Glutamatergic neuron (in vitro differentiated cells): ENCODE measurements at regions not wholly inside any gene's neighbourhood (a gene's known extent, or its start where the extent isn't known, plus 50 kb on each side); places are given as distances from the start of the nearest gene placed in this dataset.
"Not testable (repeated sequence)": the region's sequence is repeated elsewhere in the genome, so short reads cannot be mapped to it uniquely, and the experiment has no call there.

ENCODE experiments used
- DNase-seq: peaks from one replicate; pipeline ENCODE4 v3.0.0; 2022
- H3K27ac Mint-ChIP-seq: one replicate; pipeline ENCODE4 v1.8.0; 2020; ENCODE audit warnings: mild to moderate bottlenecking, mixed read lengths, inconsistent platforms; ENCODE audit not compliant: unreplicated experiment
- H3K27me3 Mint-ChIP-seq: one replicate; pipeline ENCODE4 v1.8.0; 2020; ENCODE audit warnings: mild to moderate bottlenecking, moderate library complexity, mixed read lengths, inconsistent platforms; ENCODE audit not compliant: unreplicated experiment
- H3K36me3 Mint-ChIP-seq: one replicate; pipeline ENCODE4 v1.8.0; 2020; ENCODE audit warnings: mild to moderate bottlenecking, mixed read lengths, inconsistent platforms; ENCODE audit not compliant: unreplicated experiment
- H3K4me1 Mint-ChIP-seq: one replicate; pipeline ENCODE4 v1.8.0; 2020; ENCODE audit warnings: mild to moderate bottlenecking, low read depth, mixed read lengths, inconsistent platforms; ENCODE audit not compliant: unreplicated experiment
- H3K4me3 Mint-ChIP-seq: one replicate; pipeline ENCODE4 v1.8.0; 2020; ENCODE audit warnings: mild to moderate bottlenecking, mixed read lengths, inconsistent platforms; ENCODE audit not compliant: unreplicated experiment
- H3K9me3 Mint-ChIP-seq: one replicate; pipeline ENCODE4 v1.8.0; 2020; ENCODE audit warnings: mild to moderate bottlenecking, moderate library complexity, mixed read lengths, inconsistent platforms; ENCODE audit not compliant: unreplicated experiment
- TF ChIP-seq, protein P1 (sequence below): fragments of 200-600 bp; sonication (generic); IDR thresholded peaks from one replicate; pipeline ENCODE4 v1.5.0; 2021; ENCODE audit not compliant: partially characterized antibody, unreplicated experiment

DNA sequence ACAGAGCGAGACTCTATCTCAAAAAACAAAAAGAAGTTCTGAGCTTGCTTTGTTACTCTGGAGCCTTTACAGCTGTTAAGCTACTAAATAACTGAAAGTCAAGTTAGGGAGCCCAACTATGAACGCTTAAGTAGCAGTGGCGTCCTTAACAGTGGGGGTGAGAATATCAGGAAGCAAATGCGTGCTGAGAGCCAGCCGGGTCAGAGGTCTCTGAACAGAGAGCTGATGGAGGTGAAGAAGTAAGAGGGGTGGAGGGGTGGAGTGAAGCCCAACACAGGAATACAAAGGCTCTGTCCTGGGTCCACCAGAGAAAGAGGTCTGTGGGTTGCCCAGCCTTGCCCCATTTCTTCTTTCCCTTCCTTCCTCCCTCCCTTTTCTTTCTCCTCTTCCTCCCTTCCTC lies 104.1 kb upstream of the GATA6 start:
- Mint-ChIP-seq H3K4me3 (no peak overlapping the region), H3K27me3 (peaks cover 3% of the 10 kb centered on the region), H3K36me3 (no peaks in the 10 kb centered on the region), H3K27ac (no peak overlapping the region), H3K9me3 (no peaks in the 10 kb centered on the region), H3K4me1 (peaks cover 5% of the 10 kb centered on the region)
- TF ChIP-seq, protein P1, sequence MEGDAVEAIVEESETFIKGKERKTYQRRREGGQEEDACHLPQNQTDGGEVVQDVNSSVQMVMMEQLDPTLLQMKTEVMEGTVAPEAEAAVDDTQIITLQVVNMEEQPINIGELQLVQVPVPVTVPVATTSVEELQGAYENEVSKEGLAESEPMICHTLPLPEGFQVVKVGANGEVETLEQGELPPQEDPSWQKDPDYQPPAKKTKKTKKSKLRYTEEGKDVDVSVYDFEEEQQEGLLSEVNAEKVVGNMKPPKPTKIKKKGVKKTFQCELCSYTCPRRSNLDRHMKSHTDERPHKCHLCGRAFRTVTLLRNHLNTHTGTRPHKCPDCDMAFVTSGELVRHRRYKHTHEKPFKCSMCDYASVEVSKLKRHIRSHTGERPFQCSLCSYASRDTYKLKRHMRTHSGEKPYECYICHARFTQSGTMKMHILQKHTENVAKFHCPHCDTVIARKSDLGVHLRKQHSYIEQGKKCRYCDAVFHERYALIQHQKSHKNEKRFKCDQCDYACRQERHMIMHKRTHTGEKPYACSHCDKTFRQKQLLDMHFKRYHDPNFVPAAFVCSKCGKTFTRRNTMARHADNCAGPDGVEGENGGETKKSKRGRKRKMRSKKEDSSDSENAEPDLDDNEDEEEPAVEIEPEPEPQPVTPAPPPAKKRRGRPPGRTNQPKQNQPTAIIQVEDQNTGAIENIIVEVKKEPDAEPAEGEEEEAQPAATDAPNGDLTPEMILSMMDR = no peak
- DNase-seq = no peak

DNA sequence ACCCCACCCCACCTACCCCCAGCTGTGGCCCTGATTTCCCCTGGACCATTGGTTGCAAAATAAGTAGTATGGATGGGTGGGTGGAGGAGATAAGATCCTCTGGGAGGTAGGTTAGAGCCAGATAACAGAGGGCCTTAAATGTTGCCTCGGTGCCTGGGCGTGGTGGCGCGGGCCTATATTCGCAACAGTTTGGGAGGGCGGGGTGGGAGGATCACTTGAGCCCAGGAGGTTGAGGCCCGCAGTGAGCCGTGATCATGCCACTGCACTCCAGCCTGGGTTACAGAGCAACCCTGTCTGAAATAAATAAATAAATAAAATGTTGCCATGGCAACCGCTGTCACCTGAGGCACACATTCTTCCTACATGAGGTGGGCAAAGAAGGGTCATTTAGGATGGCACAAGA lies 103.3 kb upstream of the GATA6 start:
- DNase-seq = no peak
- Mint-ChIP-seq H3K4me1 (peaks cover 5% of the 10 kb centered on the region), H3K27me3 (peaks cover 3% of the 10 kb centered on the region), H3K36me3 (no peaks in the 10 kb centered on the region), H3K4me3 (no peak overlapping the region), H3K9me3 (no peaks in the 10 kb centered on the region), H3K27ac (no peak overlapping the region)
- TF ChIP-seq, protein P1 = no peak

DNA sequence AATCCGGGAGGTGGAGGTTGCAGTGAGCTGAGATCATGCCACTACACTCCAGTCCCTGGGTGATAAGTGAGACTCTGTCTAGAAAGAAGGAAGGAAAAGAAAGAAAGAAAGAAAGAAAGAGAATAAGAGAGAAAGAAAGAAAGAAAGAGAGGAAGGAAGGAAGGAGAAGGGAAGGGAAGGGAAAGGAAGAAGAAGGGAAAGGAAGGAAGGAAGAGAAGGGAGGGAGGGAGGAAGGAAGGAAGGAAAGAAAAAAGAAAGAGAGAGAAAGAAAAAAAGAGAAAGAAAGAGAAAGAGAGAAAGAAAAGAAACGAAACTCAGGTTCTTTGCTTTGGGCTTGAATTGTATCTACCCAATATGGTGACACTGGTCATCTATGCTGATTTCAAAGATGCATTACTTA lies 102.3 kb upstream of the GATA6 start:
- DNase-seq = no peak
- H3K27ac Mint-ChIP-seq = no peak overlapping the region
- H3K36me3 Mint-ChIP-seq = no peaks in the 10 kb centered on the region
- no peaks in the 10 kb centered on the region for H3K9me3 Mint-ChIP-seq
- no peak overlapping the region for H3K4me3 Mint-ChIP-seq
- H3K27me3 Mint-ChIP-seq = peaks cover 3% of the 10 kb centered on the region
- H3K4me1 Mint-ChIP-seq = peaks cover 5% of the 10 kb centered on the region
- TF ChIP-seq, protein P1 = no peak

DNA sequence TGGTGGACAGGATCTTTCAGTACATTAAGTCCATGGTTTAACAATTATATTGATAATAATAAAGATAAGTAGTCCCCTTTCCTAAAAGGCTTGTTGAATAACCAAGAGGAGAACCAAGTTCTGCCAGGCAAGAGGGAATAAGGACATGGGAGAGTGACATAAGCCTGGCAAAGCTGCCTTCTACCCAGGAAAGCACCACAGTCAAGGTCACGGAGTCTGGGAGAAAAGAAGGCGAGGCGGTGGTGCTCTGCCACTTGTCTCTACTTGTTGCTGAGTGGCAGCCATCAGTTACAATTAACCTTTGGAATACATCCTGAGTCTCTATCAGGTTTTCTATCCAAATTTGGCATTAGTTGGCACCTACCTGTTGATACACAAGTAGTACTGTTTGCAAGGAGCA lies 101.7 kb upstream of the GATA6 start:
- peaks cover 5% of the 10 kb centered on the region for H3K4me1 Mint-ChIP-seq
- H3K9me3 Mint-ChIP-seq = no peaks in the 10 kb centered on the region
- no peak overlapping the region for H3K27ac Mint-ChIP-seq
- TF ChIP-seq, protein P1 = no peak
- peaks cover 6% of the 10 kb centered on the region for H3K27me3 Mint-ChIP-seq
- no peak overlapping the region for H3K4me3 Mint-ChIP-seq
- no peaks in the 10 kb centered on the region for H3K36me3 Mint-ChIP-seq
- no peak for DNase-seq

DNA sequence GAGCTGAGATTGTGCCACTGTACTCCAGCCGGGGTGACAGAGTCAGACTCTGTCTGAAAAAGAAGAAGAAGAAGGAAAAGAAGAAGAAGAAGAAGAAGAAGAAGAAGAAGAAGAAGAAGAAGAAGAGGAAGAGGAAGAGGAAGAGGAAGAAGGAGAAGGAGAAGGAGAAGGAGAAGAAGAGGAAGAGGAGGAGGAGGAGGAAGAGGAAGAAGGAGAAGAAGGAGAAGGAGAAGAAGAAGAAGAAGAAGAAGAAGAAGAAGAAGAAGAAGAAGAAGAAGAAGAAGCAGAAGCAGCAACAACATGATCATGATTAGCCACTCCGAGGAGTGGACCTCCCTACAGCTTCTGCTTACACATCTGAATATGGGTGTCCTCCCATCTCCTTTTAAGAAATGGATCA lies 100.6 kb upstream of the GATA6 start:
- H3K4me1 Mint-ChIP-seq, H3K4me3 Mint-ChIP-seq, H3K27ac Mint-ChIP-seq: not testable (repeated sequence)

DNA sequence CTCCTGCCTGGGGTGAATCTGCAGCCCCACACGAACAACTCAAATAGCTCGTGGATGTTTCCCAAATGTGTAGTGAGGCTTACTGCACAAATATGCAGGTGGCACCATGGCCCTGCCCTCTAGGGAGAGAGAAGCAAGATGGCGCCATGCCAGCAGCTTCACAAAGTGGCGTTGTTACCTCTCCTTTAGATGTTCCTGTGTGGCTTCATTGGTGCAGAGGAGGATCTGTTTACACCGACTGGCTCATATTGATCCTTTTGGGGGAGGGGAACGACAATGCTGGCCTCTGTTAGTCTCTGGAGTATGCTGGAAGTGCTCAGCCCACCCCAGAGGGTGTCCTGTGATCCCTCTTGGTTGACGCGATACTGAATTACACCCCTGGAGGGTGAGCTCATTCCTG lies 99.5 kb upstream of the GATA6 start:
- DNase-seq = no peak
- TF ChIP-seq, protein P1 = no peak
- Mint-ChIP-seq H3K36me3 (no peaks in the 10 kb centered on the region), H3K9me3 (no peaks in the 10 kb centered on the region), H3K27ac (no peak overlapping the region), H3K4me1 (peaks cover 5% of the 10 kb centered on the region), H3K27me3 (peaks cover 10% of the 10 kb centered on the region), H3K4me3 (no peak overlapping the region)

More for the DNA sequence above, 100.6 kb upstream of the GATA6 start:
- H3K9me3 Mint-ChIP-seq, DNase-seq, H3K27me3 Mint-ChIP-seq, H3K36me3 Mint-ChIP-seq: not testable (repeated sequence)
